ENCODE measurements at regions not wholly inside any gene's neighbourhood (a gene's known extent, or its start where the extent isn't known, plus 50 kb on each side); places are given as distances from the start of the nearest gene placed in this dataset.
A peak's percentile ranks its signal among the peaks of the same experiment; 100 is the strongest.

DNA sequence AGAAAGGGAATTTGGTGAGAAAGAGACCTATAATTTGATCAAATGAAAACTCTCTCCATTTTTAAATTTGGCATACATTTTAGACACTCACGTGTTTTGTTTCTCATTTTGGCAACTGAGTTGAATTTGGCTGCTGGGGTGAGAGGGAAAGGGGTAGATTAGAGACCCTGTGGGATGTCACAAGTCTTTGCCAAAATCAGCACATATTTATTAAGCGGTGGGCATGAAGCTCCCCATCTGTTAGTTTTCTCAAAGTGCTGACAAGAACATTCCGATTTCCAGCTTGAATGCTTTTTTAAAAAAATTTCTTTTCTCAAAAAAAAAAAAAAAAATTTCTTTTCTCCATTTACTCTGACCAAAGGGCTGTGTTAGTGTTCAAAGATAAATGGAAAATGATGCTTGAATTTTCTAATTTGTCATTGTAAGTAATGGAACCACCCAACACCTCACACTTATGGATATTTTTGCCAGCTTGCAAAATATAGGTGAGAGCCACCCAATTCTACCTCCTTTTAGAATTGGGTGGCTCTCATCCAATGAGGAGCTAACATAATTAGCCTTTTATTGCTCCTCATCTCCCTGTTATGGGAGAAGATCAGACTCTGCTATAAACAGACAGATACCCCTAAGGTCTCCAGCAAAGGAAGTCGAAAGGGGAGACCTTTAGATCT is 222.9 kb upstream of the FN1 start:
- Histone ChIP-seq H3K36me3 (ENCODE audit: control insufficient read depth, insufficient read depth, low read length) (no peaks in the 10 kb centered on the region), H3K4me3 (ENCODE audit: low read depth, low read length) (no peak overlapping the region), H3K27me3 (ENCODE audit: control insufficient read depth, insufficient read depth, low read length) (no peaks in the 10 kb centered on the region)
- TF ChIP-seq, protein P1, sequence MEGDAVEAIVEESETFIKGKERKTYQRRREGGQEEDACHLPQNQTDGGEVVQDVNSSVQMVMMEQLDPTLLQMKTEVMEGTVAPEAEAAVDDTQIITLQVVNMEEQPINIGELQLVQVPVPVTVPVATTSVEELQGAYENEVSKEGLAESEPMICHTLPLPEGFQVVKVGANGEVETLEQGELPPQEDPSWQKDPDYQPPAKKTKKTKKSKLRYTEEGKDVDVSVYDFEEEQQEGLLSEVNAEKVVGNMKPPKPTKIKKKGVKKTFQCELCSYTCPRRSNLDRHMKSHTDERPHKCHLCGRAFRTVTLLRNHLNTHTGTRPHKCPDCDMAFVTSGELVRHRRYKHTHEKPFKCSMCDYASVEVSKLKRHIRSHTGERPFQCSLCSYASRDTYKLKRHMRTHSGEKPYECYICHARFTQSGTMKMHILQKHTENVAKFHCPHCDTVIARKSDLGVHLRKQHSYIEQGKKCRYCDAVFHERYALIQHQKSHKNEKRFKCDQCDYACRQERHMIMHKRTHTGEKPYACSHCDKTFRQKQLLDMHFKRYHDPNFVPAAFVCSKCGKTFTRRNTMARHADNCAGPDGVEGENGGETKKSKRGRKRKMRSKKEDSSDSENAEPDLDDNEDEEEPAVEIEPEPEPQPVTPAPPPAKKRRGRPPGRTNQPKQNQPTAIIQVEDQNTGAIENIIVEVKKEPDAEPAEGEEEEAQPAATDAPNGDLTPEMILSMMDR (IDR thresholded peaks at IDR 0.05; ENCODE audit: insufficient read depth, low read length, severe bottlenecking): no peak
- no peak for FAIRE-seq
- DNase-seq (ENCODE audit: low read depth): no peak

DNA sequence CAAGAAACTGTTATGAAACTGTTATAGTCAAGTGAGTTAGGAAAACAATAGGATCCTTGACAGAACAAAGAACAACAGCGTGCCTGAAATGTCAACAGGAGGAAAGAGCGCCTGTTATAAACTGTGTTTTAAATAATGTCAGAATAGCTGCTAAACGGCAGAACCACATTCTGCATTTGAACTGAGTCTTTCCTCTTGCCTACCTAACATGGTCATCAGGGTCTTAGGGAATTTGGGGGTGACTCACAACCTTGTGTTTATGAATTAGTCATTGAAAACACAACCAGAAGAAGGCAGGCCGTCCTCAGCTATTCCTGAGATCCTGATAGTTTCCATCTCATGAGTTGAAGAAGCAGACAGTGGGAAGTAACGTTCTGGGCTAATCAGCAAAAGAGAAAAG is 222.0 kb upstream of the FN1 start:
- Histone ChIP-seq H3K27me3 (ENCODE audit: control insufficient read depth, insufficient read depth, low read length) (no peaks in the 10 kb centered on the region), H3K4me3 (ENCODE audit: low read depth, low read length) (no peak overlapping the region), H3K36me3 (ENCODE audit: control insufficient read depth, insufficient read depth, low read length) (no peaks in the 10 kb centered on the region)
- no peak for FAIRE-seq
- TF ChIP-seq, protein P1 (IDR thresholded peaks at IDR 0.05; ENCODE audit: insufficient read depth, low read length, severe bottlenecking): no peak
- DNase-seq (ENCODE audit: low read depth): peak; percentile 94

DNA sequence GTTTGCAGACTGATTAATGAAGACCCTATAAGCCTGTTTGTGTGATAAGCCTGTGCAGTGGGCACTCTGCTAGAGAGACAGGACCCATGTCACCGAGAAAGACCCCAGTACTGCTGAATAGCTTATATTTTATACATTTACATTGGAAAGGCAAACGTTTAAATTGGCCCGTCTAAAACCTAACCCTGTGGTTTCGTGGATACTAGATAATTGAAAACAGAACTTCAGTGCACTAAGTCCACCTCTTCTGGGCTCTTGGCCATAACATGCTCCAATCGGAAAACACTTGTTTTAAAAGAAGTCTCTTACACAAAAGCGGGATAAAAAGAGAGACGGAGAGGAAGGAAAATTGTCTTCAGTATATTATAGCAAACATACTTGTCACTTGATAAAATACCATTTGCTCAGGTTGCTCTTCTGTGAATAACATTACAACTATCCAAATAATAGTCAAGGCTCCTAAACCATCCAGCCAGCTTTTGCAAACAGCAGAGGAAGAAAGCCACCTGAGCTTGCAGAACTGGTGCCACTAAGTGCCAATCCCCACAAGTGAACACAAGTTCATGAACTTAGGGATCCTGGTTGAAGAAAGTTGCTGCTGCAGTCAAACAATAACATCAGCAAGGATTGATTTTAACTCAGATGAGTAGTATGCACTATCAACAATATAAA is 218.4 kb upstream of the FN1 start:
- no peaks in the 10 kb centered on the region for H3K36me3 ChIP-seq (ENCODE audit: control insufficient read depth, insufficient read depth, low read length)
- H3K27me3 ChIP-seq (ENCODE audit: control insufficient read depth, insufficient read depth, low read length): no peaks in the 10 kb centered on the region
- no peak for DNase-seq (ENCODE audit: low read depth)
- H3K4me3 ChIP-seq (ENCODE audit: low read depth, low read length): no peak overlapping the region
- FAIRE-seq: no peak
- TF ChIP-seq, protein P1 (IDR thresholded peaks at IDR 0.05; ENCODE audit: insufficient read depth, low read length, severe bottlenecking): no peak

DNA sequence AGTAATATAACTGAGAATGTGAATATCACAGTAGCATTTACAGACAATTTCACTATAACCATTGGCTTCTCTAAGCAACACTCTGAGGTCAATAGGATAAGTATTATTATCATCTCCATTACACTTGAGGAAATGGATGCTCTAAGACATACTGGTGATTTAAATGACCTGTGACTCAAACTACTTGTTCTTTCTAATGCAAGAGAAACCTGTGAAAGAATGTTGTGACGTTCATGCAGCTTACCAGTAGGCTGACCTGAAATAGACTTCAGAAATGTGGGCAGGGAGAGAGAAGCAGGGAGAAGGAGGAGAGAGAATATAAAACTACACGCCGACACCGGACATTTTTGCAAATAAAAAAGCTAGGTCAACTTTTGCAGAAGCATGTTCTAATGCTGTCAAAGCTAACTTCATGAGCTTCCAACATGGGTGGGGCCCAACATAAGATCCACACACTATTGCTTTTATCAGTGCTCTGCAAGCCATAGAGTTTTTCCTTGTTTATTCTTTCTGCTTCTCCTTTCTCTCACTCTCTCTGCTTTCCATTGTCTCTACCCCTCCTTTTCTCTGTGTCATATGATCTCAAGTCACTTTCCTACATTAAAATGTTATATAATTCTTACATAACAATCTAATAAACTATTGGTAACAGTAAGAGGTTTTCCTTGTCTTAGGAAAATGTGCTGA is 217.6 kb upstream of the FN1 start:
- TF ChIP-seq, protein P1 (IDR thresholded peaks at IDR 0.05; ENCODE audit: insufficient read depth, low read length, severe bottlenecking): no peak
- Histone ChIP-seq H3K4me3 (ENCODE audit: low read depth, low read length) (no peak overlapping the region), H3K27me3 (ENCODE audit: control insufficient read depth, insufficient read depth, low read length) (no peaks in the 10 kb centered on the region), H3K36me3 (ENCODE audit: control insufficient read depth, insufficient read depth, low read length) (no peaks in the 10 kb centered on the region)
- FAIRE-seq (peak; percentile 40), DNase-seq (ENCODE audit: low read depth) (peak; percentile 56)

DNA sequence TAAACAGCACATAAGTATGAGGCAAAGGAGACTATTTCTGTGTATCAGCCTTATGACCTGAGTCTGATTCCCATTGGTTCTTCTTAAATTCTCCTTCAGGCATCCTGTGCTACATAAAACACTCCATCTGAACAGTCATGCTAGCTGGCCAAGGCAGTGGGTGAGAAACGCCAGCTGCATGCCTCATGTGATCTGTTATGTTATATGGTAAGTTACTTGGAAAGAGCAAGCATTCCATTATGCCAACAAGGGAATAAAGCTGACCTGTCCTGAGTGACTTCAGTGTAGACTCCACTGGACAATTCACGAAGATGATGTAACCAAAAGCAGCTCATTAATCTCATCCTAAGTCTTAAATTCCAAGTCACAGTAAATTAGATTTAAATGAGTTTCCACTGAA is 216.5 kb upstream of the FN1 start:
- TF ChIP-seq, protein P1 (IDR thresholded peaks at IDR 0.05; ENCODE audit: insufficient read depth, low read length, severe bottlenecking): no peak

More for the DNA sequence above, 216.5 kb upstream of the FN1 start:
- FAIRE-seq (no peak), DNase-seq (ENCODE audit: low read depth) (no peak)
- Histone ChIP-seq H3K36me3 (ENCODE audit: control insufficient read depth, insufficient read depth, low read length) (no peaks in the 10 kb centered on the region), H3K27me3 (ENCODE audit: control insufficient read depth, insufficient read depth, low read length) (no peaks in the 10 kb centered on the region), H3K4me3 (ENCODE audit: low read depth, low read length) (no peak overlapping the region)
